Hematopoietic multipotent progenitor cell treated with erythropoietin and hydrocortisone succinate and interleukin-3 and kit ligand, for 15 days (in vitro differentiated cells): ENCODE measurements at regions not wholly inside any gene's neighbourhood (a gene's known extent, or its start where the extent isn't known, plus 50 kb on each side); places are given as distances from the start of the nearest gene placed in this dataset.
"Not testable (repeated sequence)": the region's sequence is repeated elsewhere in the genome, so short reads cannot be mapped to it uniquely, and the experiment has no call there.

Experiments
- DNase-seq: peaks from one replicate; pipeline ENCODE4 v3.0.0-alpha.2; 2015; ENCODE audit warnings: low spot score

DNA sequence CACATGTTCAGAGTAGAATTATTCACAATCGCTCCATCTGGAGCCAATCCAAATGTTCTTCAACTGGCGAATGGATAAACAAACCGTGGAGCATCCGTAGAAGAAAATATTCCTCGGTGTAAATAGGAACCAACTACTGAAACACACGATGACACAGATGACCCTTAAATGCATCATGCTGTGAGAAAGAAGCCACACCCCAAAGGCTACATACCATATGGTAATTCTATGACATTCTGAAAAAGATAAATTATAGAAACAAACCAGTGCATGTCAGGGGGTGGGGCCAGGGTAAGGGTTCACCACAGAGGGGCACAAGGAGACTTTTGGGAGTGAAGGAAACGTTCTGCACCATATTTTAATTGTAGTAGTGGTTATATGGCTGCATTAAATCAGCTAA lies 312.2 kb upstream of the SMIM21 start:
- no peak for DNase-seq

DNA sequence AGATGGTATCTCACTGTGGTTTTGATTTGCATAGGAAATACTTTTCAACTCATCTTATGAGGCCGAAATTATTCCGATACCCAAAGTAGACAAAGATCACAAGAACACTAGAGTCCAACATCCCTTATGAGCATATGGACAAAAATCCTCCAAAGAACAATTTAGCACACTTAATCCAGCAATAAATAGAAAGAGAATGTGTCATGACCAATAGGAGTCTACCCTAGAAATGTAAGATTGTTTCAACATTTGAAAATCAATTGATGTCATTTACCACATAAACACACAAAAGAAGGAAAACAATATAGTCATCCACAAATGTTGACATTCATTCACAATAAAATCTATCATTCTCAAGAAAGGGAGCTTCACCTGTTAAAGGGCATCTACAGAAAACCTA lies 307.8 kb upstream of the SMIM21 start:
- DNase-seq: no peak

DNA sequence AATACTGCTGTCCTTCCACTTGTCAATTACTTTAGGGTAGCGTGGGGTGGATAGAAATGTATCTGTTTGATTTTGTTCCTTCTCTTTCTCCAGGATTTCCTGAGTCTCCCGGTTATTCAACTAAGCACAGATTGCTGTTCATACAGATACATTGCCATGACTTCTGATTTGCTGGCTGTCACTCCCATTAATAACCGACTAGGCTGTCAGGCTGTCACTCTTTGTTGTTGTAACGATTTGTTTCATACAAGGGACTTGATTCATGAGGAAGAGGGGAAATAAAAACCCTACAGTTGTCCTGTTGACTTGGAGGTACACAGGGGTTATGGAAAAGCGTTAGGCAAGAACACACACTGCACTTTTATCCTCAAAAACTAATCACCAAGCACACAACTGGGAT lies 302.7 kb upstream of the SMIM21 start:
- DNase-seq: no peak

DNA sequence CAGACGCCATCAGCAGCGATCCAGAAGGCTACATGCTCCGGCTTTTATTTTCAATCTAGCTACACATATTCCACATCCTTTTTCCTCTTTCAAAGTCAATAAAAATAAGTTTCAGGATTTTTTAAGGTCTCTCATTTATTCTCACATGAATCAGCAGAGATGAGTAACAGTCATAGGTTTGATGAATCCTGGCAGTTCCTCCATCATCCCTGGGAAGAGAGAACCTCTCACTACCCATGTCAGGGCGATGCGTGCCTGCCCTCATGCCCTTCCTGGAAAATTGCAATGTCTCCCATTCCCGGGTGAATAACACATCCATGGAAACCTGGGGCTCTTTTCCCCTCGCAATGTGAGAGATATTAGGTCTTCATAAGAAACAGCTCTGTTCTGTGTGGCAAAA lies 301.1 kb upstream of the SMIM21 start:
- DNase-seq: no peak

DNA sequence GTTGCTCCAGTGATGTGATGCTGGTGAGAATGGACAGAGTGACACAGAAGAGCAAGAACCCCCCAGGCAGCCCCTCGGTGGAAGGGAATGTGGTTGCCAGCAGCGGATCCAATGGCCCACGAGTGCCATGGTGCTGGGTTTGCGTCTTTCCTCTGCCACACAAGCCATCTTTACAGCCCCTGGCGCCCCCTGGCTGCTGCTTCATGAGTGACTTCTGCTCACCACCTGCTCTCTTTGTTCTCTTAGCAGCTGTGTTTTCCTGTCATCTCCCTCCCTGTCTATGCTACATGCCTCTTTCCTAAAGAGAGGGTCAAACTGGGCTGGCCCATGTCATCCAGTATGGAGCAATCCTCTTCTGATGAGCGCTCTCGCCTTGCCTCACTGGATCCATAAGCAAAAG lies 300.0 kb upstream of the SMIM21 start:
- no peak for DNase-seq

DNA sequence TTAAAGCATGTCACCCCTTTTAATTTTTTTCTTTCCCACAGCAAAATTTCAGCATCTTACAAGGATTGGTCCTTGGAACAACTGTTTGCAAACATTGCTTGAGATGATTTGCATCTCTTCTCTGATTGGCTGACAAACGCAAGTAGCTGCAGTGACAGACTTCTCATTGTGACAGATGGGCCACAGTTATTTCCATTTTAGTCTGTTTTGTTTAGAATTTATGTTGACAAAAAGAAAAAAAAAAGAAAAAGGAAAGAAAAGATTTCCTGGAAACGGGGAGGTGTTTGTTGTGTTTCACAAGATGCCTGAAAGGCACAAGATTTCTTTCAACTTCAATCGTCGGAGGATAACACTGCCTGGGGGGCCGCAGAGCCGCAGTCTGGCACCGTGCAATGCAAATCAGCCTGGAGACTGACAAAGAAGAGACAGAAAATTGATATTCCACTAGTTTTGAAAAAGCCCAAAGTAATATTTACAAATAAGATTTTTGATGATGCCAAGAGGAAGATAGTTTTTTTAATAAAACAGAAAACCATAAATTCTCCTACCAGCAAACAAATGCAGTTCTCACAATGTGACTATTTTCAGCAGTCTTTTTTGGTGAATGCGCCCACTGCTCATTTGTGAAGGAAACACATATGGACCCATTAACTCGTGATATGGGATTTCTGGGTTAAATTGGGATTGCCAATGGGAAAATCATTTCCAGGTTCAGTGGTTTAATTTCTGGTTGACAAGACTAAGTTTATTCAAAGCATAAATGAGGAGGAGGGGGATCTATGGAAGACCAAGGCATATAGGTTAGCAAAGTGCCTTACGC lies 296.2 kb upstream of the SMIM21 start:
- DNase-seq: no peak

DNA sequence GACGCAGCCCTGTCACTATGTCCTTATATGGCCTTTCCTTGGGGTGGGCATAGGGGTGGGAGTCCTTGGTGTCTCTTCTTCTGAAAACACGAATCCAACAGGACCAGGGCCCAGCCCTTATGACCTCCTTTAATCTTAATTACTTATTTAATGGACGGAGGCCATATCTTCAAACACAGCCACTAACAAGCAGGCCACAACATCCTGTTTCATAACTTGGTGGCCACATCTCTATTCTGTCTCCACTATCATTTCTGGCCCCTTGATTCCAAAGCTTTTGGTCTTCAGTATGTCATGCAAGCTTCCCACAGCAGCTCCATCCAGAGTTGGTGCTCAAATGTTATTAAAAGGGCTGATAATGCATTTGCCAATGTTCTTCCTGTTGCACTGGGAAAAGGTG lies 287.3 kb upstream of the SMIM21 start:
- DNase-seq: no peak

DNA sequence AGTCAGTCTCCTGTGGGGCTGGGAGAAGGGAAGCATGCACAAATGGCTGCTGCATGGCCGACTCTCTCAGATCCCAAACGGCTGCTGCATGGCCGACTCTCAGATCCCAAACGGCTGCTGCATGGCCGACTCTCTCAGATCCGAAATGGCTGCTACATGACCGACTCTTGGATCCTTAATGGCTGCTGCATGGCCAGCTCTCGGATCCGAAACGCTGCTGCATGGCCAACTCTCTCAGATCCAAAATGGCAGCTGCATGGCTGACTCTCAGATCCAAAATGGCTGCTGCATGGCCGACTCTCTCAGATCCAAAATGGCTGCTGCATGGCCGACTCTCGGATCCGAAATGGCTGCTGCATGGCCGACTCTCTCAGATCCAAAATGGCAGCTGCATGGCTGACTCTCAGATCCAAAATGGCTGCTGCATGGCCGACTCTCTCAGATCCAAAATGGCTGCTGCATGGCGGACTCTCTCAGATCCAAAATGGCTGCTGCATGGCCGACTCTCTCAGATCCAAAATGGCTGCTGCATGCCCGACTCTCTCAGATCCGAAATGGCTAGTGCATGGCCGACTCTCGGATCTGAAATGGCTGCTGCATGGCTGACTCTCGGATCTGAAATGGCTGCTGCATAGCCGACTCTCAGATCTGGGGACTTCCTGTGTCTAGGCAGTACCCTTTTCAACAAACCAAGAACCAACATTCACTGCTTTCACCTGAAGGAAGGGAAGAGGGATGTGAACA lies 284.8 kb upstream of the SMIM21 start:
- DNase-seq: not testable (repeated sequence)

DNA sequence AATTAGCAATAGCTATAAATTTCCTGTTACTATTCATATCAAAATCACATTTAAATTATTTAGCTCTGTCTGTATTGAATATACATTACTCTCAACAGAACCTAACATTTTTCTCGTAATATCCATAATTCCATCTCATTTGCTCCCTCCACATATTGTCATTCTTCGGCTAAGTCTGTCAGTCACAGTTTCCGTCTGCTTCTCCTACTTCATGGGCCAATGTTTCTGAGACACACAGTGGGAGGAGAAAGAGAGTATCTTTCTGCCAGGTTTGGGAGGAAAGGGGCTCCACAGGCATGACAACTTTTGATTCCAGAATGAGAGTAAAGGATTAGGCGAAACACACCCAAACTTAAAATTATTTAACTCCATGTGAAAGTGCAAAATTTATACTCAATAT lies 273.1 kb upstream of the SMIM21 start:
- DNase-seq: no peak

DNA sequence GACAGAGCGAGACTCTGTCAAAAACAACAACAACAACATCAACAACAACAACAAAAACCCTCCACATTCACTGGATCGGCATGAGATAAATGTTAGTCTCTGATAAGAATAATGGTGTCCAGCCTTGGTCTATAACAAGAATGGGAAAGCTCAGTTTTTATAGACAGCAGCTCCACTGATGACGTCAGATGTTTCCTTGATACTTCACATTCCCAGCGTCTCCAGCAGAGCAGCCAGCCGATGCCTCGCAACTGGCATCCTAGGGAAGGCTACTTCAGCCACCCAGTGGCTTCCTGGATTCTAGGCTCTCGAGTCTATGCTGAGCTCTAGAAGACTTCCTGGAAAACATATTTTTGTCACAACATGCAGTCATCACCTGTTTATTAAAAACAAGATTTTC lies 271.4 kb upstream of the SMIM21 start:
- DNase-seq: no peak

DNA sequence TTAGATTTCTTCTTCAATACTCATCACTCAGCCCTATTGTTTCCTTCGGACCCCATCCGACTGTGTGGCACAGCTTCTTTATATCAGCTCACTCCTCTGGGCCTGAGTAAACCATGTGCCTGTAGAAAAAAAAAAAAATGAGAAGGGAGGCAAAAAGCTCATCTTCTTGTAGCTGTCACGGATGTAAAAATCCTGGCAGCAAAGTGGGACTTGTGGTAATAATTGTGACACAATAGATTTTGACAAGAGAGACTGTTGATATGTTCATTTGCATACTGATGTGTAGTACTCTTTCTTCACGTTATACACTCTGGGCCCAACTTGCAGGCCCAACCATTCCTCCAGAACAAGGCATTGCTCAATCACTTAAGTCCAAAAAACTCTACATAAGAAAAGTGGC lies 270.0 kb upstream of the SMIM21 start:
- no peak for DNase-seq

DNA sequence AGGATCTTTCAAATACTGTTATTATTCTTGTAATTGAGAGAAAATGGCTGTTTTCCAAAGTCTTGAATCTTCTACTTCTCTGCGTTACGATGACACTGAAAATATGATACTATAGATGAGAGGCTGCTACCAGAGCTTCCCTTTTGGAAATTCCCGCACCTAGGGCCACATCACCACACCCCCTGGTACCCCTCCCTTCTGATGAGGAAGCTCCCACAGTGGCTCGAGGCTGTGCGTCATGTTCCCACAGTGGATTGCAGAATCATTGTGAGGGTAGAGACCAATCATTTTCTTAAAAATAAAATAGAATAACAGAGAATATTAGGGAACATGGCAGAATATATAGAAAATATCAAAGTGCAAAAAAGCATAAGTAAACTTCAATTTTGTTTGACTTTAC lies 268.9 kb upstream of the SMIM21 start:
- no peak for DNase-seq

DNA sequence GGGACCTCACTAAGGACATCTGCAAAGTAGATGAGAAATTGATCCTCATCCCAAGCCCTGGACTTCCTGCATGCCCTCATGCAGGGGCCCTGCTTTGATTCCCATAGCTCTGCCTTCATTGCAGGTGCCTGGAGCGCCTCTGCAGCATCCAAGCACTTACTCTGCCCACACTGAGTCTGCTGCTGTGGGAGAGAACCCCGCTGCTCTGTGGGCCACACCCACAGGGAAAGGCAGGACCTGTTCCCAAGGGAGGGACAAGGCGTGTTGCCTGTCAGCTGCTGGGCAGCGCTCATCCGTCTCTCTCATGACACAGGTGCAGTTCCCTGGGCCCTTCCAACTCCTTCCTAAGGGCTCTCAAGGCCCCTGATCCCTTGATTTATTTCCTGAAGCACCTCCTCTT lies 266.8 kb upstream of the SMIM21 start:
- DNase-seq: no peak

DNA sequence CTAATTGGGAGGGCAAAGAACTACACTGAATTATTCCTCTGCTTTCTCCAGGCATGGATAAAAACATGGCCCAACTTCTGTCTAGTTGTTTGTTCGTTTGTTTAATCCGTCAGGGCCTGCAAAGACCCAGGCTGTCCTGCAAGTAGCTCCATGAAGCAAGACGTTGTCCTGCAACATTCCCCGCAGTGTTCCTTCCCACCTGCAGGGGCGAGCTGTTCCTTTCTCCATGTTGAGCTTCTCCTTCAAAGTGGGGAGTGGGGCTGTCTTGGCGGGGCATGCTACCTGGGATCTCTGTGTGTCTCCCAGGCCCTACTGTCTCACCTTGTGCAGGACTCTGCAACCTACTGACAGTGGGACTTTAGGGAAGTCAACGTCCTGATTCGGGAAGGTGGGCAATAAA lies 264.0 kb upstream of the SMIM21 start:
- DNase-seq: no peak

DNA sequence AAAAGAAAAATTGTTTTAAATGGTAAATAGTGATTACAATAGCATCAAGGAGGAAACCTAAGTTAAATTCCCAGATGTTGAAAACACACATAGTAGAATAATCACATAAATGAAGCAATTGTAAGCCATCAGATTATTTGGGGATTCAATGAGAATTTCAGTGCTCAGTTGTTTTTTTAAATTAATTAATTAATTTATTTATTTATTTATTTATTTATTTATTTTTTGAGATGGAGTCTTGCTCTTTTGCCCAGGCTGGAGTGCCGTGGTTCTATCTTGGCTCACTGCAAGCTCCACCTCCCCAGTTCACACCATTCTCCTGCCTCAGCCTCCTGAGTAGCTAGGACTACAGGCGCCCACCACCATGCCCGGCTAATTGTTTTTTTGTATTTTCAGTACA lies 262.8 kb upstream of the SMIM21 start:
- not testable (repeated sequence) for DNase-seq

DNA sequence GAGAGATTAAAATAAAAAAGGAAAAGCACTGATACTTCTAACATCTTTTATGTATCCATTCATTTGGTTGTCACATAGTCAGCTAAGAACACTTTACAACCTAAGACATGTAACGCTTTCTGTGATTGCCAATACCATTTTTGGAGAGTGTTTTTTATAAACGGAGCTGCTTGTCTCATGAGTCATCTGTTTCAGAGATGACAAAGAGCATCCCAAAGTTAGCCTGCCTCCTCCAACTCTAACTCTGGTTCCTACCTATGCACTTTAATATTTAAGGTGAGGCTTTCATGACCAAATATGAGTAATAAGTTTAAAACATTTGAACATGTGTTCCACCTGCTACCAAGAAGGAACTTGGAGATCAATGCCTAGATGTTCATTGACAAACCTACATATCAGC lies 260.1 kb upstream of the SMIM21 start:
- no peak for DNase-seq

DNA sequence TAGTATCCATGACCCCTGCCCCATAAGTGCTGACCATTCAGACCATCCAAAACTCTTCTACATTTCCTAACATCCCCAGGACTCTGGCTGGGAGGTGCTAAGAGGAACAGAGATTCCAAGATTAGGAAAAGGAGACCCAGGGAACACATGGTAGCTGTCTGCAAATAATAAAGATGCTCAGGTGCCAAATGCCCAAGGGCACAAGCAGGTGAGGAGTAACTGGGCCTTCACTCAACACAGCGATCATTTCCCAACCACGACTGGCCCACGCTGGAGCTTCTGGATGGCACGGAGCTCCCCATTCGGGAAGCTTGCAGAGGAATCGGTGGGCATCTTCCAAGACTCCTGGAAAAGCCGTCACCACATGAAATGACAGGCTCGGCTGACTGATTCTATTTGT lies 255.9 kb upstream of the SMIM21 start:
- no peak for DNase-seq

DNA sequence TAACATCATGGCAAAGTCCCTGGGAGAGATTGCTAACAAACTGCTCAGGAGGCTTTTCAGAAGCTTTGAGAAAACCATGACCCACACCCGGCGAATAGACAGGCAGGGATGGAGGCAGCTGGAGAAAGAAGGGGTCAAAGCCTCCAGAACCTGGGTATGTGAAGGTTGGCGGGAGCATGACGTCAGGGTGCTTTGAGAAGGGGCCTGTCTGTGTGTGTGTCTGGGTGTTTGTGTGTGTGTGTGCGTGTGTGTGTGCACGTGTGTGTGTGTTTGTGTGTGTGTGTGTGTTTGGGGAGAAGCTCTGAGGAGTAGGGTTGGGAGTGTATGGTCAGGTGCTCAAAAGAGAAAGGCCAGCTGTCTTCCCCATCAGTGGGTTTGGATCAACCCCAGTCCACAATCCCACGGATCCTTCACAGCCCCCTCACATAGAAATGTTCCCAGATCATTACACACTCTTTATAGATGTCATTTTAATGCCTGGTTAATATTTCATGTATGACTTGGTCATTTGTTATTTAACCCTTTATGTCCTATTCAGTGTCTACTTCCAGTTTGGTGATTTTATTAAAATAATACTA lies 254.1 kb upstream of the SMIM21 start:
- DNase-seq: no peak

DNA sequence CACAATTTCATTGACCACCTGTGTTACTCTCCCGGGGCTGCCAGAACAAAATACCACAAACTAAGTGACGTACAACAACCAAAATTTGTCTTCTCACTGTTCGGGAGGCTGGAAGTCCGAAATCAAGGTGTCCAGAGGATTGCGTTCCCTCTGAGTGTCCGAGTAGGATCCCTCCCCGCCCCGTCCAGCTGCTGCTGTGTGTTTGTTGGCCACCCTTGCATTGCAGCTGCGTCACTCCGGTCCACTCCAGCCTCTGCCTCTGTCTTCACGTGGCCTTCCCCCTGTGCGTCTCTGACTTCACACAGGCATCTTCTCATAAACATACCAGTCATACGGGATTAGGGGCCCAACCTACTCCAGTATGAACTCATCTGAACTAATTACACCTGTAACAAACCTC lies 251.8 kb upstream of the SMIM21 start:
- no peak for DNase-seq

DNA sequence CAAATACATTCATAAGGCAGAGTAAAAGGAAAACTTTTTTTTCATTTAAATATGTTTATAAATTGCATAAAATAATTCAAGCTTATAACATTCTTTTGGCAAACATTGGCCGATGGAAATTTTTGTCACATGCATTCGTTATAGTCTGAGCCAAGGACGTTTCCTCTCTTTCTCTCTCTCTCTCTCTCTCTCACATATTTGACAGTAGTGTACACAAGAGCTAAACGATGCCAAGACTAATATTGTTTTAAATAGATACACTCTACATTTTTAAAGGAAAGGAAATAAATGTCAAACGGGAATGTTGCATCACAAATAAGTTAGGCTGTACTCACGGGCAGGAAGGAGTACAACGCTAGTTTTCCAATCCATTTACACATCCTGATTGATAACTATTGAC lies 251.1 kb upstream of the SMIM21 start:
- no peak for DNase-seq

DNA sequence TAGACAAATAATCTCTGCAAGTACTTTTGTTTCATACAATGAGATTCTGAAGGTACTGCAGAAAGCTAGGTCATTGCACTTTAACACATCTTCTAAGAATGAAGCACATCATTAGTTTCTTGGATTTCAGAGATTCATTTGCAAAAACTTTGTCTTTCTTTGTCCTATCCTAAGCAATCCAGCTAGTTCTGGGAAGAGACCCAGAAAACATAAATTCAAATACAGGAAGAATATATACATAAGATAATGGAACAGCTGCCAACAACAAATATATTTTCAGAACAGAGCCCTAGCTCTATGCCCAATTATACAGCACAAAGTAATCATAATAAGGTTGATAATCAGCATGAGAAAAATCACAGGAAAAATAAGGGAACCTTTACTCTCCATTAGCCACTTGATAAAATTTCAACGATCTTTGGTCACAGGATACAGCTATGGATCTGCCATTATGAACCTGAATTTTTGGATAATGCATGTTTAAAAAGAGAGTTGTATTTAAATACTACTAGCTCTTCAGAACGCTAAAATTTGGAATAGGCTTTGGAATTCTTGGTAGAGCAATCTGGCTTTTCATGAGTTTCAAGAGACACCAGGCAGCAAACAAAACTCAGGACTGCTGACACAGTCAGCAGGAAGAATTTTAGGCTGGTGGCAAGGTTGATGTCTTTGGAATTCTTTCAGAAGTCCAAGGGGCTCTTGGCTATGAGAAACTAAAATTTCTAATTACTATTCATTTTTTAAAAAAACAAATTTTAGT lies 250.4 kb upstream of the SMIM21 start:
- no peak for DNase-seq

DNA sequence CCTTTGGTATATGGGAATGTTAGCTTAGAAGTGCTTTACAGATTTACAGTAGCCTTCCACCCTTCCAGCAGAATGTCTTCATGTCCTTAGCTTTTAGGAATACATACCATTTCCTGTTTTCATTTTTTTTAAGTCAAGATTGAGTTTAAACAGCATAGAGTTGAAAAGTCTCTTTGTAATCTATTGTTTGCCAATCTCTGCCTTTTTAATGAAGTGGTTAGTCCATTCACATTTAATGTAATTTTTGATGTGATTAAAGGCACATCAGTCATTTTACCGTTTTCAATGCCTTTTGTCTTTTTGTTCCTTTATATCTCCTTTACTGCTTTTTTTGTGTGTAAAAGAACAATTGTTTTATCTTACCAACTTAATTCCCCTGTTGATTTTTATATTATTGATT lies 233.4 kb upstream of the SMIM21 start:
- no peak for DNase-seq

DNA sequence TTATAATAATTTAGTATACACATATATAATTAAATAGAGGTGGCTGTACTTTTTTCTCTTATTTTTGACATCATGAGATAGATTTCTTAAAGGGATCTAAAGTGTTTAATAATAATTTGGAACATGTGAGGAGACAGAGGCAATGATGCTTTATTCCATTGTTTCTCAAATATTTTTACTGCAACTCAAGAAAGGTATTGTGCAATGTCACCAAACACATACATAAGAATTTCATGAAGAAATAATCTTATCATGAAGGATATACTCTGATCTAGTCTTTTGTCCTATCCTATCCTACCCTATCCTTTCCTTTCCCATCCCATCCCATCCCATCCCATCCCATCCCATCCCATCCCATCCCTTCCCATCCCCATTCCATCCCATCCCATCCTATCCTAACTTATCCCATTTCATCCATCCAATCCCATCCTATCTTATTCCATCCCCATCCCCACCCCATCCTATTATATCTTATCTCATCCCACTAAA lies 232.1 kb upstream of the SMIM21 start:
- no peak for DNase-seq
